BLaER1 (cell line): ENCODE measurements at regions not wholly inside any gene's neighbourhood (a gene's known extent, or its start where the extent isn't known, plus 50 kb on each side); places are given as distances from the start of the nearest gene placed in this dataset.
"Not testable (repeated sequence)": the region's sequence is repeated elsewhere in the genome, so short reads cannot be mapped to it uniquely, and the experiment has no call there.

Experiments used
- H3K27ac ChIP-seq: shearing (Covaris generic); formaldehyde crosslinking; 2 replicates; pipeline ENCODE4 v1.8.1; 2022
- H3K27me3 ChIP-seq: shearing (Covaris generic); formaldehyde crosslinking; 2 replicates; pipeline ENCODE4 v1.8.1; 2022
- H3K36me3 ChIP-seq: shearing (Covaris generic); formaldehyde crosslinking; 2 replicates; pipeline ENCODE4 v1.8.1; 2022
- H3K4me1 ChIP-seq: shearing (Covaris generic); formaldehyde crosslinking; 2 replicates; pipeline ENCODE4 v1.8.1; 2022
- H3K4me2 ChIP-seq: shearing (Covaris generic); formaldehyde crosslinking; 2 replicates; pipeline ENCODE4 v1.8.1; 2022
- H3K4me3 ChIP-seq: shearing (Covaris generic); formaldehyde crosslinking; 2 replicates; pipeline ENCODE4 v1.8.1; 2022
- H3K9ac ChIP-seq: shearing (Covaris generic); formaldehyde crosslinking; 2 replicates; pipeline ENCODE4 v1.8.1; 2022
- H3K9me3 ChIP-seq: shearing (Covaris generic); formaldehyde crosslinking; 2 replicates; pipeline ENCODE4 v1.8.1; 2022
- H4K20me1 ChIP-seq: shearing (Covaris generic); formaldehyde crosslinking; 2 replicates; pipeline ENCODE4 v1.8.1; 2022
- Cebpa-rat ChIP-seq: shearing (Covaris generic); IDR thresholded peaks from 2 replicates; pipeline ENCODE4 v1.8.1; 2022

GRCh38 chr2:53353135-53354114 lies 414.2 kb upstream of the CHAC2 start:
- no peaks in the 10 kb centered on the region for H3K36me3 ChIP-seq
- no peaks in the 10 kb centered on the region for H4K20me1 ChIP-seq
- peaks cover 16% of the 10 kb centered on the region for H3K9me3 ChIP-seq
- TF ChIP-seq Cebpa-rat = no peak
- H3K9ac ChIP-seq = no peak overlapping the region
- H3K4me3 ChIP-seq = no peak overlapping the region
- no peak overlapping the region for H3K27ac ChIP-seq
- no peaks in the 10 kb centered on the region for H3K27me3 ChIP-seq
- peak overlapping the region; percentile 22 for H3K4me2 ChIP-seq
- H3K4me1 ChIP-seq = peaks cover 5% of the 10 kb centered on the region; the same call in 1 of the 2 replicates

- Histone ChIP-seq H4K20me1 (no peaks in the 10 kb centered on the region), H3K36me3 (no peaks in the 10 kb centered on the region), H3K4me2 (no peak overlapping the region), H3K9ac (no peak overlapping the region), H3K9me3 (no peaks in the 10 kb centered on the region), H3K27ac (no peak overlapping the region), H3K4me1 (no peaks in the 10 kb centered on the region), H3K4me3 (no peak overlapping the region), H3K27me3 (no peaks in the 10 kb centered on the region)
- TF ChIP-seq Cebpa-rat = no peak
Observed at GRCh38 chr2:53347269-53347668, 420.3 kb upstream of the CHAC2 start.

DNA sequence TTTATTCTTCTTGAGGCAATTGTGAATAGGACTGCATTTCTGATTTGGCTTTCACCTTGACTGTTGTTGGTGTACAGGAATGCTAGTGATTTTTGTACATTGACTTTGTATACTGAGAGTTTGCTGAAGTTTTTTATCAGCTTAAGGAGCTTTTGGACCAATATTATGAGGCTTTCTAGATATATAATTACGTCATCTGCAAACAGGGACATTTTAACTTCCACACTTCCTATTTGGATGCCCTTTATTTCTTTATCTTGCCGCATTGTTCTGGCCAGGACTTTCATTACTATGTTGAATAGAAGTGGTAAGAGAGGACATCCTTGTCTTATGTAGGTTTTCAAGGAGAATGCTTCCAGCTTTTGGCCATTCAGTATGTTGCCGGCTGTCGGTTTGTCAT lies 425.4 kb upstream of the CHAC2 start:
- no peaks in the 10 kb centered on the region for H3K4me1 ChIP-seq
- no peaks in the 10 kb centered on the region for H3K36me3 ChIP-seq
- no peaks in the 10 kb centered on the region for H3K9me3 ChIP-seq
- no peak overlapping the region for H3K4me2 ChIP-seq
- H3K9ac ChIP-seq = no peak overlapping the region
- TF ChIP-seq Cebpa-rat = no peak
- H3K27me3 ChIP-seq = no peaks in the 10 kb centered on the region
- no peak overlapping the region for H3K4me3 ChIP-seq
- H4K20me1 ChIP-seq = no peaks in the 10 kb centered on the region
- H3K27ac ChIP-seq = no peak overlapping the region

- TF ChIP-seq Cebpa-rat = no peak
- no peak overlapping the region for H3K4me2 ChIP-seq
Observed at GRCh38 chr2:53334610-53335009, 433.0 kb upstream of the CHAC2 start.

GRCh38 chr2:53331667-53332066 lies 435.9 kb upstream of the CHAC2 start:
- Histone ChIP-seq H3K4me2 (no peak overlapping the region), H3K27ac (no peak overlapping the region), H3K9ac (no peak overlapping the region), H3K4me3 (no peak overlapping the region), H3K27me3 (no peaks in the 10 kb centered on the region), H3K36me3 (no peaks in the 10 kb centered on the region), H4K20me1 (no peaks in the 10 kb centered on the region), H3K4me1 (no peaks in the 10 kb centered on the region), H3K9me3 (no peaks in the 10 kb centered on the region)
- no peak for TF ChIP-seq Cebpa-rat

More at GRCh38 chr2:53334610-53335009, 433.0 kb upstream of the CHAC2 start:
- Histone ChIP-seq H3K27me3 (no peaks in the 10 kb centered on the region), H3K9me3 (no peaks in the 10 kb centered on the region), H3K9ac (no peak overlapping the region), H3K36me3 (no peaks in the 10 kb centered on the region), H3K4me1 (no peaks in the 10 kb centered on the region), H3K27ac (no peak overlapping the region), H3K4me3 (no peak overlapping the region), H4K20me1 (no peaks in the 10 kb centered on the region)

DNA sequence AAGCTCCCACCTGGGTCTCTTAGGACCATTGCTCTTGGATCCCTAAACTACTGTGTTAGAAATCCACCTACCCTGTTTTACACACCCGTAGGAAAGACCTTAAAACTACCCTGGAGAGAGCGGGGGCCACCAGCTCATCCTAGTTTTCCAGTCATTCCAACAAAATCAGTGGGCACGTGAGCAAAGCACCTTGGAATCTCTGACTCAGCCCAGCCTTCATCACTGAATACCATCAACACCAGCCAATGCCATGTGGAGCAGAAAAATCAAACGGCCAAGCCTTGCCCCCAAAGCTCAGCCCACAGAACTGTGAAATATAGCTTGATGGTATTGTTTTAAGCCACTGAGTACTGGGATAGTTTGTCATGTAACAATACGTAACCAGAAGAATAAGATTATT lies 449.7 kb upstream of the CHAC2 start:
- H3K27me3 ChIP-seq = no peaks in the 10 kb centered on the region
- TF ChIP-seq Cebpa-rat = no peak
- H3K9me3 ChIP-seq = no peaks in the 10 kb centered on the region
- H3K27ac ChIP-seq = no peak overlapping the region
- H3K4me1 ChIP-seq = no peaks in the 10 kb centered on the region
- no peaks in the 10 kb centered on the region for H3K36me3 ChIP-seq
- H4K20me1 ChIP-seq = no peaks in the 10 kb centered on the region
- no peak overlapping the region for H3K4me3 ChIP-seq
- H3K4me2 ChIP-seq = no peak overlapping the region
- H3K9ac ChIP-seq = no peak overlapping the region

DNA sequence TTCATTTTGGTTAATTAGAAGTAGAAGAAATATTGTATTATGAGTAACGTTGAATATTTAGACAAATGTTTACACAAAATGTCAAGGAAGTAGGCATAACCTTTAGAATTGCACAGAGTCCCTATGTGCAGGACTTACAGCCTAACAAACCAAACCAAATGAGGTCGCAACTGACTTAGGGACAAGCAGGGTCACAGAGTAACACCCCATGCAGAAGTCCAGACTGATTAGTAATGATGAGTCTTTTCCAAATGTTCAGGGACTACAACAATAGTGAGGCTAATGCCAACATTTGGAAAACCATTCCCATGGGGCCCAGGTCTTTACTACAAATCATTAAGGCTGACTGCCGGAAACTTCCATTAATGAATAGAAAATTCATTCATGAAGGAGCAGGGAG lies 452.5 kb upstream of the CHAC2 start:
- H3K27me3 ChIP-seq = no peaks in the 10 kb centered on the region
- H3K4me1 ChIP-seq = no peaks in the 10 kb centered on the region
- no peaks in the 10 kb centered on the region for H3K9me3 ChIP-seq
- H3K4me3 ChIP-seq = no peak overlapping the region
- no peak overlapping the region for H3K27ac ChIP-seq
- H3K36me3 ChIP-seq = no peaks in the 10 kb centered on the region
- H4K20me1 ChIP-seq = no peaks in the 10 kb centered on the region
- H3K9ac ChIP-seq = no peak overlapping the region
- H3K4me2 ChIP-seq = no peak overlapping the region
- TF ChIP-seq Cebpa-rat = no peak

- no peak overlapping the region for H3K27ac ChIP-seq
- H3K4me3 ChIP-seq = no peak overlapping the region
- no peaks in the 10 kb centered on the region for H4K20me1 ChIP-seq
- no peaks in the 10 kb centered on the region for H3K9me3 ChIP-seq
- TF ChIP-seq Cebpa-rat = no peak
- H3K9ac ChIP-seq = no peak overlapping the region
- no peak overlapping the region for H3K4me2 ChIP-seq
- no peaks in the 10 kb centered on the region for H3K27me3 ChIP-seq
- no peaks in the 10 kb centered on the region for H3K4me1 ChIP-seq
- H3K36me3 ChIP-seq = no peaks in the 10 kb centered on the region
Observed at GRCh38 chr2:53314718-53315117, 452.9 kb upstream of the CHAC2 start.

GRCh38 chr2:53313644-53314043 lies 454.0 kb upstream of the CHAC2 start:
- H3K4me3 ChIP-seq, H3K9ac ChIP-seq, H3K27me3 ChIP-seq, H3K27ac ChIP-seq, H3K9me3 ChIP-seq, H3K4me1 ChIP-seq, H4K20me1 ChIP-seq, H3K36me3 ChIP-seq, H3K4me2 ChIP-seq: not testable (repeated sequence)

- Histone ChIP-seq H3K27ac (no peak overlapping the region), H3K9me3 (no peaks in the 10 kb centered on the region), H4K20me1 (no peaks in the 10 kb centered on the region), H3K27me3 (no peaks in the 10 kb centered on the region), H3K4me3 (no peak overlapping the region), H3K4me2 (no peak overlapping the region), H3K9ac (no peak overlapping the region), H3K36me3 (no peaks in the 10 kb centered on the region), H3K4me1 (no peaks in the 10 kb centered on the region)
- TF ChIP-seq Cebpa-rat = no peak
Observed at GRCh38 chr2:53312721-53313120, 454.9 kb upstream of the CHAC2 start.

- Histone ChIP-seq H3K27ac (no peak overlapping the region), H3K4me3 (no peak overlapping the region), H3K4me2 (no peak overlapping the region), H3K36me3 (no peaks in the 10 kb centered on the region), H3K4me1 (no peaks in the 10 kb centered on the region), H3K27me3 (no peaks in the 10 kb centered on the region), H3K9me3 (no peaks in the 10 kb centered on the region), H4K20me1 (no peaks in the 10 kb centered on the region), H3K9ac (no peak overlapping the region)
- no peak for TF ChIP-seq Cebpa-rat
Observed at GRCh38 chr2:53312181-53312580, 455.4 kb upstream of the CHAC2 start.
